C4-2B (cell line): ENCODE measurements at regions not wholly inside any gene's neighbourhood (a gene's known extent, or its start where the extent isn't known, plus 50 kb on each side); places are given as distances from the start of the nearest gene placed in this dataset.

Experiments
- ZFX ChIP-seq: fragments of 450-650 bp; IDR thresholded peaks from 2 replicates; pipeline ENCODE4 v1.6.1; 2017
- TF ChIP-seq, protein P1 (sequence below): fragments of 450-650 bp; conservative IDR thresholded peaks from 2 replicates; pipeline ENCODE4 v1.5.1; 2017; ENCODE audit warnings: mild to moderate bottlenecking

DNA sequence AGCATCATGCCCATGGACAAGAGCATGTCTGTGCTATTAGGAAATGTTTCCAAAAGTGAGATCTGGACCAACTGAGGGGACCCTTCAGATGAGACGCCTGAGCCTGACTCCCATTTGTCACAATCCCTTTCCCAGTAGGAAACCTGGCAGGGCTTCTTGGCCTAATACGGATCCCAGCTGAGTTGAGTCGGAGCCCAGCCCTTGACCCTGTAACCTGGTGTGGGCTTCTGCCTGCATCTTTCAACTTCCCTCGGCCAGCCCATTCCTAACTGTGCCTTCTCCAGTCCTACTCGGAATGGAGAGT is 148.3 kb downstream of the IRX2 start:
- TF ChIP-seq, protein P1, sequence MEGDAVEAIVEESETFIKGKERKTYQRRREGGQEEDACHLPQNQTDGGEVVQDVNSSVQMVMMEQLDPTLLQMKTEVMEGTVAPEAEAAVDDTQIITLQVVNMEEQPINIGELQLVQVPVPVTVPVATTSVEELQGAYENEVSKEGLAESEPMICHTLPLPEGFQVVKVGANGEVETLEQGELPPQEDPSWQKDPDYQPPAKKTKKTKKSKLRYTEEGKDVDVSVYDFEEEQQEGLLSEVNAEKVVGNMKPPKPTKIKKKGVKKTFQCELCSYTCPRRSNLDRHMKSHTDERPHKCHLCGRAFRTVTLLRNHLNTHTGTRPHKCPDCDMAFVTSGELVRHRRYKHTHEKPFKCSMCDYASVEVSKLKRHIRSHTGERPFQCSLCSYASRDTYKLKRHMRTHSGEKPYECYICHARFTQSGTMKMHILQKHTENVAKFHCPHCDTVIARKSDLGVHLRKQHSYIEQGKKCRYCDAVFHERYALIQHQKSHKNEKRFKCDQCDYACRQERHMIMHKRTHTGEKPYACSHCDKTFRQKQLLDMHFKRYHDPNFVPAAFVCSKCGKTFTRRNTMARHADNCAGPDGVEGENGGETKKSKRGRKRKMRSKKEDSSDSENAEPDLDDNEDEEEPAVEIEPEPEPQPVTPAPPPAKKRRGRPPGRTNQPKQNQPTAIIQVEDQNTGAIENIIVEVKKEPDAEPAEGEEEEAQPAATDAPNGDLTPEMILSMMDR = no peak
- no peak for TF ChIP-seq ZFX
